NCI-H1930 (cell line): ENCODE measurements at regions not wholly inside any gene's neighbourhood (a gene's known extent, or its start where the extent isn't known, plus 50 kb on each side); places are given as distances from the start of the nearest gene placed in this dataset.
"Not testable (repeated sequence)": the region's sequence is repeated elsewhere in the genome, so short reads cannot be mapped to it uniquely, and the experiment has no call there.

Experiments used
- DNase-seq, 2 experiments: peaks; one replicate each; lab custom pipeline; 2025; lab: John Stamatoyannopoulos, UW

DNA sequence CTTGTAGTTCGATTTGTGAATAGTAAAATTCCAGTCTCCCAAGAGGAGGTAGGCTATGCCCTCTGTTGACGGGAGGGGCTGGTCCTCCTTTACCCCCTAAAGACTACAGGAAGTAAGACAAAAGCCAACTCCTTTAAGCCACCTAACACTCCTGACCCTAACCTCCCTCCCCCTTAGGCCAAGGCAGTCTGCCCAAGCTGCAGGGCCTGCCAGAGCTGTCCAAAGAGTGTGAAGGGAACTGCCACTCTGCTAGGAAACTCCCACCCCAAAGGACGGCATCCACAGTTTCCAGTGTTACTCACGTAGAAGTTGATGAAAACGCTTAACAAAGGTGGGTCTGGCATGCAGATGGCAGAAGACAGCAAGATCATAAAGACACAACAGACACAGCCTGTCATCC, 803.2 kb downstream of the PLA2G4A start:
- DNase-seq, result no peak

DNA sequence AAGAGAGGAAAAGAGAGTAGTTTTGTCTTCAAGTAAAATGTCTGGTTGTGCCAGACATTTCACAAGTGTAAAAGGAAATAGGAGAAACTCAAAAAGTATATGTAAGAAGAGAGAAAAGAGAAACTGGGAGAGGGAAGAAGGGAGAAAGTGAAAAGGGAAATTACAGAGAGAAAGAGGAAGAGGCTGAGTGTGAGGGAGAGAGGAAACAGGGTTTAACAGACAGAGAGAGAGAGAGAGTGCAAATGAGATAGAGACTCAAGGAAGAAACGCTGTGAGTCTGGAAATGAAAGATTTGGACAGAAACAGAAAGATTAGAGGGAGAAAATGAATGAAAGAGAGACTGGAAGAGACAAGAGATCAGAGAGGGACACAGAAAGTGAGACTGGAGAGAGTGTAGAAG, 806.2 kb downstream of the PLA2G4A start:
- DNase-seq, result no peak

DNA sequence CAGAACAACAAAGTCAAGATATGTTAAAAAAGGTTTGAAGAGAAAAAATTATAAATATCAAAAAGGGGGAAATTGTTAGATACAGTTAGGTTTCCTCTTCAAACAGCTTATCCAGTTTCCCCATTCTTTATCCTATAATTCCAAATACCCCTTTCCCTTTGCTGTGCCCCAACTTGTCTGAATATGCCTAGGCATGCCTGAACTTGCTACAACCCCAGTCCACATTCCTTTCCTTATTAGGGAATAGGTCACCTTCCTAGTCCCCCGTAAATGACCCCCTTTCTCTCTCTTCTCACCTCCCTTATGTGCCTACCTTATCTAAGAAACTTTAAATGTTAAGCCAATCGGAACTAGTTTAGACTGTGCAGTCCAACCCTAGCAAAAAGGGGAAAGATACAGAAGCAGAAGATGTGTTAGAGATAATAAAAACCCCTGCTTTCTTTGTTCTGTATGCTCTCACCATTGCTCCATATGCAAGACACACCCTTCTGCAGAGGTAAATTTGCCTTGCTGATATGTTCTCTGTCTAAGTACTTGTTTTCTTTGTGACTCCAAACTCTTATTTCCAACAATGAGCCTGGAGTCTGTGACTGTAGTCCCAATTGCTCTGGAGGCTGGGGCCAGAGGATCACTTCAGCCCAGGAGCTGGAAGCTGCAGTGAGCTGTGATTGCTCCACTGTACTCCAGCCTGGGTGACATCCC, 810.1 kb downstream of the PLA2G4A start:
- no peak for DNase-seq

DNA sequence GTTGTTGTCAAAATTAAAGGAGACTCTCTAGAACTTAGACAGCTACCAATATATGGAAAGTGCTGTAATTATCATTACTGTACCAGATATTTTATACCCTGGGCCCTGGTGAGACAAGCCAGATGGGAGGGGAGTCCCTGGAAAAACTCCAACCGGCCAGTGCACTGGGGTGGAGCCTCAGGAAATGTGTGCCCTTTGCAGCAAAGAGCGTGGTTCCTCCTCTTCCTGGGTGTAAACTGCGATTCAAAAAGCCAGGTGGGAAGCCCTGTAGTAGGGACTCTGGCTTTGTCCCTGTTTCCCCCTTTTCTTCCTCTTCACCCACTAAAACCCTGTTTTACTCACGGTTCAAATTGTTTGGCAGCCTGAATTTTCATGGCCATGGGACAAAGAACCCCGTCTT, 812.3 kb downstream of the PLA2G4A start:
- DNase-seq, result no peak

DNA sequence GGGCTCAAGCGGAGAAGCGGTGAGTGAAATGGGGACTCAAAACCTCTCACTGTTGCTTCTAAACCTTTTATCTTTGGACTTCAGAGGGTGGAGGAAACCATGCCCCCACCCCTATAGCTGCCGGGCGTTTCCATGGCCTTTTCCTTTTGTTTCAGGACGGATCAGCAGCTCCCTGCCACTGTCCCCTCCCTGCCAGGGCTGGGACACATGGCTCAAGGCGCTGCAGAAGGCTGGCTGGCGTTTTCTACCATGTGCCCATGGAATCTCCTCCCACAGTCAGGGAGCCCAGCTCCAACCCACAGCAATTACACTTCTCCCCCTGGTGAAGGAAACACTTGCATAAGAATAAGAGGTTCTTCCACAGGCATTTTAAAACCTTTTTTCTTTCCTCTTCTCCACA, 812.7 kb downstream of the PLA2G4A start:
- DNase-seq, result no peak

DNA sequence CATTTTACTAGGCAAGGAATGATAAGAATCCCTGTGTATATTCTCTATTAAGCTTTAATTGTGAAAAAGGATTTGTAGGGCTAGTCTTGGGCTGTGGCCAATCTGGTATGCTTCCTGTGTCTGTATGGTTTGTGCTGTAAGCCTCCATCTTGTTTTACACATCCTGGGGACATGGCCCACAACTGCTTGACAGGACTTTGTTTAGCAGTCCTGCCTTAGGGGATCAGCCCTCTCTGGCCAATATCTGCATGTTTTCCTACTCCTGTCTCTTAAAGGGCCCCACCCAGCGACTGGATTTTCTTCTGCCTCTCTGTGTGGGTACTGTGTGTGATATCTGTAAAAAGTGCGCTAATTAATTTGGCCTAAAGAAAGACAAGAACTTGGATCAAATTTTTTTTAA, 813.2 kb downstream of the PLA2G4A start:
- no peak for DNase-seq

DNA sequence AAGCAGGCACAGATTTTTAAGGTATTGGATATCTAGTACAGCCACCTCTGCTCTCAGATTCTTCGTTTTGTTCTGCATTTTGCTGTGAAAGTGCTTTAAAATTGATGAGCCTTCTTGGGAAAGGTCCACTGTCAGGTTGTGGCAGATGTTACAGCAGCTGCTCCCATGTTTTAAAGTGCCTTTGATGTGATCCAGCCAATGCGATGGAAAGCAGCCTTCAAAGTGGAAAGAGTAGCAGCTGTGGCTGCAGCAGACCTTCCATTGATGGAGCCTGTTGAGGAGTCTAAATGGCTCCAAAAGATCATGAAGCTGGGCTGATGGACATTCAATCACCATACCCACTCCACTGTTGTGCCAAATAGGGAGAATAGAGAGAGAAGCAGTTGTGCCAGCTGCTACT, 816.9 kb downstream of the PLA2G4A start:
- no peak for DNase-seq

DNA sequence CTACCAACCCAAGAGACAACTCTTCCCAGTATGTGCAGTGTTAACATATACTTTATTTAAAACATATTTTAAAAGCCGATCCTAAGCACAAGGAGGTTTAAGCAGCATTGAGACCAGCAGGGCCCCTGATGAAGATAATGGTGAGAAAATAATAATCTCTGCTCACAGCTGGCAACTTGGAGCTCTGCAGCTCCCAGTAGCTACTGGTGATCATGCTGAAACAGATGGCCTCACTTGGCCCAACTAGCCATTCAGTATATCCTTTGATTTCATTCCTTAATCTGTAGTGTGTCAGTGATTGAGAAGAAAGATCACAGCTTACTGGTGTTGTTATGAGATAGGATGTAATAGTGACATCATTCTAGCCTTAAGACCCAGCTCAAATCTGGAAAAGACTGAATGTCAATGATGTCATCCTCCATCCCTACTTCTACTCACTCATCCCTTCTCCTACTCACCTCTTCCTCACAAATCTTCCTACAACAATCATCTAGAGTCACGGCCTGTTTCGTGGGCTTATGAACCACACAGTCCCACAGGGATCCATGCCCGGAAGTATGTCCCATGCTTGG, 817.9 kb downstream of the PLA2G4A start:
- DNase-seq, result no peak

DNA sequence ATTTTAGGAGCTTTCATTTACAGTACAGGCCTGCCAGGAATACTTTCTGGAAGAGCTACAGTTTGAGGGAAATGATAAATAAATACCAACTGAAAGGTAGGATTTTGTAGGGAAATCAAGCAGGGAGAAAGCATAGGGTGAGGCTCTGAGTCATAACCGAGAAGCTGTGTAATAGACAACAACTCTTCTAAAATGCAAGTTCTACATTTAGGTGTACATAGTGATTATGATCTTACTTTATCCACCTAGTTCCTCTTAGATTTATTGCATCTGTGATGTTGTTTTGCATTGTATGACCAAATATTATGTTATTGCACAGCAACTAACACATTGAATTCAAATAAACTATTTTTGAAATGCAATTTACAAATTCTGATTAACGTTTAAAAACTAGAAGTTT, 819.3 kb downstream of the PLA2G4A start:
- DNase-seq, result no peak

DNA sequence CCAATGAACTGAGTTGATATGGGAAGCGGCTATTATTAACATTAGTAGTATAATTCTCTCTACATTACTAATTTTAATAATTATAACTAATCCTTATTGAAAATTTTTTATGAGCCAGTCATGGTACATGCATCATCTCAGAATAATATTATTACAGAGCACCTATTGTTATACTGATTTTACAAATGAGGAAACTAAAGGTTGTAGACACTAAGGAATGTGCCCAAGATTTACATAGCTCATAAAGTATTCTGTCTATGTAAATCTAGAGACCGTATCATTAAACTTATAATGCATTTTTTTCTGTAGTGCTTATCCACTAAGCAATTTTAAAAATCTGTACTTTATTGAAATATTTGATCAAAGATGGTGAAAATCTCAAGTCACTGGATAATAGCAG, 825.9 kb downstream of the PLA2G4A start:
- no peak for DNase-seq

DNA sequence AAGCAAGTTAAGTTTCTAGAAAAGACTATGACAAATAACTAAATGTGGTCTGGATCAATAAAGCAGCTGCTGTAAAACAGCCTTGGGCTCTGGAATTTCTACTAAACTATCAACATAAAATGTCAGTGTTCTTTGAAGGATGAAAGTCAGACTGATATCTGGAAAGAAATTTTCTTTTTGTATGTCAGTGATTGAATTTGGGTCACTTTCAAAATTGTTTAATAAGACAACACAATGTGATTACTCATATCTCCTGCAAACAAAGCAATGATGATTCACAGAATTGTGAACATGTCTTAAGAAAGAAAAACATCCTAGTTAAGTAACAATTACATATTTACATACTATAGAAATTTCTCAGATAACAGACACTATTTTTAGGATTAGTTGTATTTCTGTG, 826.4 kb downstream of the PLA2G4A start:
- no peak for DNase-seq

DNA sequence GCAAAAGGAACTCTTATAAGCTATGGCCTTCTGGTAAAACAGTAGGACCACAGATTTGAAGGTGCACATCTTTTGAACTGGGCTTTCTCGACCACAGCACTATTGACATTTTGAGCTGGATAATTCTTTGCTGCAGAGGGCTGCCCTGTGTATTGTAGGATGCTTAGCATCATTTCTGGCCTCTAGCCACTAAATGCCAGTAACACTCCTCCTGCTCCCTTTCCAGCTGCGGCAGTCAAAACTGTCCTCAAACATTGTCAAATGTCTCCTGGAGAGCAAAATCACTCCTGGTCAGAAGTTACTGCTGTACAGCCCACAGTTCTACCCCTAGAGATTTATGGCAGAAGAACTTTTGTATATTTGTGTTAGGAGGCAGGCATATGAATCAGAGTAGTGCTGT, 836.7 kb downstream of the PLA2G4A start:
- DNase-seq, result no peak

DNA sequence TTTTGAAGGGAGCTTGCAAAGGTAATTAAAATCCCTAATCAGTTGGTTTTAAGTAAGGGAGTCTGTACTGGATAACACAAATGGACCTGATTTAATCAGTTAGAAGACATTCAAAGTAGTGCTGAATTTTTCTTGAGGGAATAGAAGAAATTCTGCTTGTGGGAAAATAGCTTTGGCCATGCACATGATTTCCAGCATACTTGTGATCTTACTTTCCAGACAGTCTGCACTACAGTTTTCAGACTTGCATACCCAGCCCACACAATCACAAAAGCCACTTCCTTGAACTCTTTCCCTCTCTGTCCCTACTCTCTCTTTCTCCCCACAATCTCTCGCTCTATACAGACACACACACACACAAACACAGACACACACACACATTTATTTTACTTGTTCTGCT, 852.1 kb downstream of the PLA2G4A start:
- no peak for DNase-seq

DNA sequence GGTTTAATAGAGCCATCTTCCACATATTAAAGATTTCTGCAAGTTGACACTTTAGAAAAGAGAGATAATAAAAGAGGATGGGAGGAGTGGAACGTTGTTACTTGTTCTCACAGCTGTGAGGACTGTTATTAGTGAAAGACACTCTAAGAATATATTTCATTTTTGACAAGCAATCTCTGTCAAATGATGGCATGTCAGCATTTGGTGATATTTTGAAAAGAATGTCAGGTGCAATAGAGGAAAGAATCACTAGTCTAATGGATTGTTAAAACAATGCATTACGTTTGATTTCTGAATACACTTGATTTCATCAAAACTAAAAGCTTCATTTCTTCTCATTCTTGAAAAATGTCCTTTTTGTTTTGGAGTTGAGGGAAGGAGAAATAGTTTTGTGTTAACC, 853.4 kb downstream of the PLA2G4A start:
- no peak for DNase-seq

DNA sequence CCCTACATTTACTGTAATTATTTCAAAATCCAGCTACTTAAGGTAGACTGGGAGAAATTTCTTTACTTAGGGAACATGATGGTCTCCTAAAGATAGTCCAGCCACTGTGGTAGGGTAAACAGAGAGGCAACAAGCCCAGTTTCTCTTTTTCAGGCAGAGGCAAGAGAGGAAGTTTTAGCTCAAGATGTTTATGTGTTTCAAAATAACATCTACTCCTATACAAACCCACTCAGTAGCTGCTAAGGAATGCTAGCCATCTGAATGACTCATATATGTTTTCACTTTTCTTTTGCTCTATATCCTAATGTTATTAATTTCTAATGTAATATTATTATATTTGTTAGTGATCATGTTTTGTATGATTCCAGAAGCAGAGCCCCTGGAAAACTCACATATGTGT, 856.6 kb downstream of the PLA2G4A start:
- DNase-seq, result no peak

DNA sequence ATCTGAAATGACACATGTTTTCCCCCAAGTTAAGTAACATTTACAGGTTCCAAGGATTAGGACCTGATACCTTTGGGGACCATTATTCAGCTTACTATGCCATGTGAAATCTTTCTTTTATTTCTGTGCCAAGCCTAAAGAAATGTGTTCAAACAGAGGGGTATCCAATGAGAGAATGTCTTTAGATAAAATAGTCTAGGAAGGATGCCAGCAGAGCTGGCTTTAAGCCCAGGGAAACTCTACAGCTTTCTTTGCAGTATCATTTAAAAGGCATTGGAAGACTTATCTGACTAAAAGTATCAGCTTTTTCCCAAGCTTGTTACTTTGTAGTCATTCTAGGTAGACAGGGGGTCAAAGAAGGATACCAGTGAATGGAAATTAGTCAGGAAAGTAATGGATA, 860.4 kb downstream of the PLA2G4A start:
- DNase-seq, result no peak

DNA sequence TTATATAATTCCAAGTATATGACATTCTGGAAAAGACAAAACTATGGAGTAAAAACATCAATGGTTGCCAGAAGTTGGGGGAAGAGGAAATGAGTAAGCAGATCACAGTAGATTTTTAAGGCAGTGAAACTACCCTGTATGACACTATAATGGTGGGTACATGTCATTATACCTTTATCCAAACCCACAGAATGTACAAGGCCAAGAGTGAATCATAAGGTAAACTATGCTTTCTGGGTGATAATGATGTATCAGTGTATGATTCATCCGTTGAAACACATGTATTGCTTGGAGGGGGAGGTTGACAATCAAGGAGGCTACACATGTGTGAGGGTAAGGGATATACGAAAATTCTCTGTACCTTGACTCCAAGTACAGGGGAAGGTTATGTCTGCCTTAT, 862.7 kb downstream of the PLA2G4A start:
- no peak for DNase-seq

DNA sequence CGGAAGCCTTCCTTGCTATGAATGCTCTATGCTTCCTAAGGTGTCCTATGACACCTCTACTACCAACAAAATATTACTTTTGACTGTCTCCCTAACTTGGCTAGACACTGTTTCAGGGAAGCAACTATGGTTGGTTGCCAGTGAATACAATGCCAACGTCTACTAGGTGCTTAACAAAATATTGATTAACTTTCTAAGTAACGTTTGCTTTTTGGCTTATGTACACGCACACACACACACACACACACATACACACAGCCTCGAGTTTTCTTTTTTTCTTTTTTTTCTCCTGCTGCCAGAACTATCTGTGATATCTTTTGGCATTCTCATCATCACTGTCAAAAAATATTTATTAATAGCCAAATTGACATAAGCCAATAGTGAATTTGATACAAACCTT, 864.0 kb downstream of the PLA2G4A start:
- DNase-seq, result no peak

DNA sequence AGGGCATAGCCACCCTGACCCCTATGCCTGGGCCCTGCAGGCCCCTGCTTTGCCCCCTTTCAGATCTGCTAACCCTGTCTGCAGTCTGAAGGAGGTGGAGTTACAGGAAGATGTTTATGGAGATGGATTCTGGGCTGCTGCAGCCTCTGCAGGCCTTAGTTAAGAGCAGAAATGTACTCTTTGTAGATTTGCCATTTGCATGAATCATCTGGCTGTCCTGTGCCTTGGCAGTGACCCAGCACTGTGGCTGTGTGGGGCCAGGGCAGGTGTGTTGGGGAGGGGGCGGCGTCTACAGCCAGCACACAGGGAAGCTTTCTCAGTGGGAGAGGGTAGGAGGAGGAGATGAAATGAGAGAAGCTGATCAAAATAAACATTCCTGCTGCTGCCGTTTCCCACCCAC, 867.3 kb downstream of the PLA2G4A start:
- DNase-seq, result no peak

DNA sequence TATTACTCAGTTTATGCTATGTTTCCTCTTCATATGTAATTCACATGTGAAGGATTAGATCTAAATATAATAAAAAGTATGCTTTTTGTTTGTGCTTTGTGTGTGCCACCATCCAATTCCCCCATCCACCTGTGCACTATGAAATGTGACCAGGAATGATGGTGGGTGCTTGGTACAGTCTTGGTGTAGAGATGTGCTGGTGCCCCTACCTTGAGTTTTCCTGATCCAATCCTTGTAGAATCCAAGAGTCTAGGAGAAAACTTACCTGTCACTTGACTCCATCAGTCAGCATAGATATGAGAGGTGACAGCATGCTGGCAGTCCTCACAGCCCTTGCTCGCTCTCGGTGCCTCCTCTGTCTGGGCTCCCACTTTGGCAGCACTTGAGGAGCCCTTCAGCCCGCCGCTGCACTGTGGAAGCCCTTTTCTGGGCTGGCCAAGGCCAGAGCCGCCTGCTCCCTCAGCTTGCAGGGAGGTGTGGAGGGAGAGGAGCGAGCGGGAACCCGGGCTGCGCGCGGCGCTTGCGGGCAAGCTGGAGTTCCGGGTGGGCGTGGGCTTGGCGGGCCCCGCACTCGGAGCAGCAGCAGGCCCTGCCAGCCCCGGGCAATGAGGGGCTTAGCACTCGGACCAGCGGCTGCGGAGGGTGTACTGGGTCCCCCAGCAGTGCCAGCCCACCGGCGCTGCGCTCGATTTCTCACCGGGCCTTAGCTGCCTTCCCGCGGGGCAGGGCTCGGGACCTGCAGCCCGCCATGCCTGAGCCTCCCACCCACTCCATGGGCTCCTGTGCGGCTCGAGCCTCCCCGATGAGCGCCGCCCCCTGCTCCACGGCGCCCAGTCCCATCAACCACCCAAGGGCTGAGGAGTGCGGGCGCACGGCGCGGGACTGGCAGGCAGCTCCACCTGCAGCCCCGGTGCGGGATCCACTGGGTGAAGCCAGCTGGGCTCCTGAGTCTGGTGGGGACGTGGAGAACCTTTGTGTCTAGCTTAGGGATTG, 874.7 kb downstream of the PLA2G4A start:
- DNase-seq, result not testable (repeated sequence)

DNA sequence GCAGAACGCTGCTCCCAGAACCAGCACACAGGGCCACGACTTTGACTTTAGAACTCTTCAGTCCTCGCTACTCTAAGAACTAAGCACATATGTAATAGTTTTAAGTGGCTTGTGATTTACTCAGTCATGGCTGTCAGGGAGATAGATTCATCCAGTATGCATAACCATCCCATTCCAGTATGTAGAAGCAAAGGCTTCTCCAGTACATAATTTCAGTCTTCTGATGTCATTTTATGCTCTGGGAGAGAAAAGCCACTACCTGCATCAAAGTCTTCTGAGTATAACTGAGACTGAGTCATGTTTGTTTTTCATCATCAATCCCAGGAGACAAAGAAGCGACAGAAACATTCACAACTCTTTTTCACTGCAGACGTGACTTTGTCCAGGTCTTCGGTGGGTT, 885.7 kb downstream of the PLA2G4A start:
- DNase-seq, result no peak

DNA sequence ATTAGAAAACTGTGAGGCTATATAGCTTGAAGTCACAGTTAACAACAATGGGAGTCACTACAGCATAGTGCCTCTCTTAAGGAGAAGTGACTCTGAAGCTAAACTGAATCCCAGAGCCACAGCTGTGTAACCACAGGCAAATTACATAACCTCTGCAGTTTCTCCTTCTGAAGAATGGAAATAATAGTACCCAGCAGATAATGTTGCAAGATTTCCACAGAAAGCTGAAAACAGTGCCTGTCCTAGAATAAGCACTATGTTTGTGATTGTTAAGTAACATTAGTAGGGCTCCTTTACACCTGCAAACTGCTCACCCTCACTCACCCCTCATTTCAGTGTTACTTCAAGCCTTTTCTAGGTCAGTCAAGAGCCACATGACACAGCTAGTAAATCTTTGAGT, 886.7 kb downstream of the PLA2G4A start:
- DNase-seq, result no peak

DNA sequence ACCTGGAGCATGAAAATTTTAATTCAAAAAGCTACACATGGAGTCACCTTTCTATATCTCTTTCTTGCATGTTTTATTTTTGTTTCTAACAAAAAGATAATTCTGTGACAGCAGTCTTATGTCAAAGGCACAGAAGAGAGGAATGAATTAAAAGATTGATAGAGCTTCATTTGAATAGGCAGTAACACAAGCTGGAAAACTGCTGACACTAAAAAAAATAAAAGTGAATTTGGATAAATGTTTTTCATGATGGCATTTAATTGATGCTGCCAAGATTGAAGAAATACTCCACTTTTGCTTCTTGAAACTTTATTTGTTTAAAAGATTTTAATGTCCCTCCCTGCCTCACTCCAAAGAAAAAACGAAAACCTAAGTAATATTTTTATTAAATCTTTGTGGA, 887.4 kb downstream of the PLA2G4A start:
- no peak for DNase-seq
